ENCODE measurements at regions not wholly inside any gene's neighbourhood (a gene's known extent, or its start where the extent isn't known, plus 50 kb on each side); places are given as distances from the start of the nearest gene placed in this dataset.

DNA sequence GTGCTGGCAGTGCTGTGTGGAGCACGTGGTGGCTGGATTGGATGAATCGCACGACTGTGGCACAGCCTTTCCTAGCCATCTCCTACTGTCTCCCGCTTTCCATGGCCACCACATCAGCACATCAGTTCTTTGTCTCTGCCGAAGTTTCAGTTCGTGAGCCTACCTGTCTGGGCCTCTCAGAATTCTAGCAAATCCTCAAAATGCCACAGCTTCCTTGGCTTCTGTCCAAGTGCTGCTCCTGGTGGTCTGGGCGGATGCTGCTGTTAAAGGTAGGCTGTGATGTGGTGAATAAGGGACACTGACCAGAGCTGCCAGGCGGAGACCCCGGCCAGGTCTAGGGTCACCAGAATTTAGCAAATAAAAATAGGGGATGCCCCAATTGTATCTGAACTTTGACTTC lies 237.4 kb downstream of the LPIN1 start:
- TF ChIP-seq, protein P1, sequence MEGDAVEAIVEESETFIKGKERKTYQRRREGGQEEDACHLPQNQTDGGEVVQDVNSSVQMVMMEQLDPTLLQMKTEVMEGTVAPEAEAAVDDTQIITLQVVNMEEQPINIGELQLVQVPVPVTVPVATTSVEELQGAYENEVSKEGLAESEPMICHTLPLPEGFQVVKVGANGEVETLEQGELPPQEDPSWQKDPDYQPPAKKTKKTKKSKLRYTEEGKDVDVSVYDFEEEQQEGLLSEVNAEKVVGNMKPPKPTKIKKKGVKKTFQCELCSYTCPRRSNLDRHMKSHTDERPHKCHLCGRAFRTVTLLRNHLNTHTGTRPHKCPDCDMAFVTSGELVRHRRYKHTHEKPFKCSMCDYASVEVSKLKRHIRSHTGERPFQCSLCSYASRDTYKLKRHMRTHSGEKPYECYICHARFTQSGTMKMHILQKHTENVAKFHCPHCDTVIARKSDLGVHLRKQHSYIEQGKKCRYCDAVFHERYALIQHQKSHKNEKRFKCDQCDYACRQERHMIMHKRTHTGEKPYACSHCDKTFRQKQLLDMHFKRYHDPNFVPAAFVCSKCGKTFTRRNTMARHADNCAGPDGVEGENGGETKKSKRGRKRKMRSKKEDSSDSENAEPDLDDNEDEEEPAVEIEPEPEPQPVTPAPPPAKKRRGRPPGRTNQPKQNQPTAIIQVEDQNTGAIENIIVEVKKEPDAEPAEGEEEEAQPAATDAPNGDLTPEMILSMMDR (IDR thresholded peaks at IDR 0.05): no peak
- TF ChIP-seq CBX8 (IDR thresholded peaks at IDR 0.05) (no peak), POLR2A (IDR thresholded peaks at IDR 0.05; ENCODE audit: low read length) (no peak), PBX3 (IDR thresholded peaks at IDR 0.05) (no peak), CBX2 (IDR thresholded peaks at IDR 0.05; ENCODE audit: borderline replicate concordance, low read depth) (no peak)

Data from A549 (cell line).